K562 (cell line): ENCODE measurements at regions not wholly inside any gene's neighbourhood (a gene's known extent, or its start where the extent isn't known, plus 50 kb on each side); places are given as distances from the start of the nearest gene placed in this dataset.

ENCODE experiments used
- ATAC-seq: fragments of 200-7000 bp; cut with Tn5 transposase; 3 replicates; pipeline ENCODE4 v1.9.1; 2020; ENCODE audit warnings: moderate library complexity
- BruUV-seq: library from RNA; stranded (reverse); fragments of 400-500 nt; replicated peaks from 2 replicates; lab custom pipeline; 2021; lab: Mats Ljungman, UMichigan
- CTCF ChIA-PET: fragments of 300-600 bp; formaldehyde crosslinking; extraction: SDS; loops from one replicate; lab custom pipeline; 2021; ENCODE audit warnings: low intra/inter-chr PET ratio; lab: Yijun Ruan, JAX
- POLR2A ChIA-PET: fragments of 300-600, 350-650 bp; sonication (Branson Sonifier 250); formaldehyde crosslinking; extraction: SDS; loops from one replicate; lab custom pipeline; 2021; ENCODE audit warnings: antibody characterized with exemption, inconsistent platforms; lab: Yijun Ruan, JAX
- DNase-seq, 4 experiments: peaks; one replicate each; pipeline versions ENCODE4 v3.0.0 to v3.0.0-alpha.2; 2011 to 2018; ENCODE audit warnings: low spot score in 3 of 4, mixed read lengths in 3 of 4; ENCODE audit errors: extremely low read depth in 1 of 4
- FAIRE-seq: peaks from 2 replicates; lab custom pipeline; 2011; peaks lifted over from hg19 to GRCh38; lab: Jason Lieb, UNC
- H2AFZ ChIP-seq: 2 replicates; pipeline ENCODE4 v1.6.0; 2011; ENCODE audit warnings: low read depth, low read length, control low read depth, inconsistent platforms
- H3K27ac ChIP-seq: fragments of 200-600 bp; 3 replicates; pipeline ENCODE4 v1.8.0; 2011; ENCODE audit warnings: low read depth, mild to moderate bottlenecking, control low read depth, inconsistent platforms, low read length, moderate library complexity, mixed read lengths; ENCODE audit errors: extremely low read depth
- H3K27me3 ChIP-seq, 2 experiments: fragments of 300-600 bp in 1 of 2; 2 replicates in 1 of 2; 3 replicates in 1 of 2; pipeline versions ENCODE4 v1.6.0 to v1.8.0; 2011; ENCODE audit warnings: inconsistent platforms in 2 of 2, low read length in 2 of 2, mild to moderate bottlenecking in 1 of 2, mixed read lengths in 1 of 2, moderate library complexity in 1 of 2; ENCODE audit not compliant: control insufficient read depth in 2 of 2, insufficient read depth in 2 of 2
- H3K36me3 ChIP-seq: fragments of 300-600 bp; 3 replicates; pipeline ENCODE4 v1.8.0; 2011; ENCODE audit warnings: mild to moderate bottlenecking, low read length, inconsistent platforms; ENCODE audit not compliant: control insufficient read depth, insufficient read depth
- H3K4me1 ChIP-seq, 2 experiments: fragments of 200-600 bp in 1 of 2; replicated peaks in 1 of 2; 2 replicates in 1 of 2; 3 replicates in 1 of 2; pipeline versions ENCODE4 v1.5.1 to v1.8.0; 2011; ENCODE audit warnings: inconsistent platforms in 2 of 2, low read length in 2 of 2, mild to moderate bottlenecking in 1 of 2, mixed read lengths in 1 of 2, moderate library complexity in 1 of 2; ENCODE audit not compliant: control insufficient read depth in 2 of 2, insufficient read depth in 2 of 2
- H3K4me2 ChIP-seq: 2 replicates; pipeline ENCODE4 v1.6.1; 2011; ENCODE audit warnings: low read length, control low read depth, inconsistent platforms, mixed read lengths; ENCODE audit not compliant: insufficient read depth
- H3K4me3 ChIP-seq: fragments of 200-600 bp; sonication (generic), shearing (Covaris generic); 2 replicates; pipeline ENCODE4 v1.5.1; 2016; ENCODE audit warnings: control low read depth, inconsistent platforms
- H3K79me2 ChIP-seq: fragments of 200-600 bp; 3 replicates; pipeline ENCODE4 v1.8.0; 2011; ENCODE audit warnings: low read length, inconsistent platforms; ENCODE audit not compliant: control insufficient read depth, insufficient read depth
- H3K9ac ChIP-seq, 2 experiments: 2 replicates each; pipeline versions ENCODE4 v1.6.0 to v1.6.1; 2011; ENCODE audit warnings: low read depth in 2 of 2, low read length in 2 of 2, control low read depth in 1 of 2, inconsistent platforms in 1 of 2, mild to moderate bottlenecking in 1 of 2, mixed read lengths in 1 of 2; ENCODE audit not compliant: insufficient read depth in 1 of 2
- H3K9me1 ChIP-seq: one replicate; pipeline ENCODE4 v1.6.0; 2011; ENCODE audit warnings: inconsistent platforms, mild to moderate bottlenecking, low read length, moderate library complexity; ENCODE audit not compliant: control insufficient read depth, insufficient read depth
- H3K9me3 ChIP-seq: replicated peaks from 2 replicates; pipeline ENCODE4 v1.5.1; 2011; ENCODE audit warnings: low read depth, low read length, inconsistent platforms; ENCODE audit not compliant: control insufficient read depth, insufficient read depth
- H4K20me1 ChIP-seq: replicated peaks from 2 replicates; pipeline ENCODE4 v1.6.1; 2011; ENCODE audit warnings: low read length, inconsistent platforms, mixed read lengths; ENCODE audit not compliant: control insufficient read depth, insufficient read depth
- CCAR2 ChIP-seq: fragments of 200-400 bp; formaldehyde crosslinking; IDR thresholded peaks from 2 replicates; pipeline ENCODE4 v1.6.1; 2017; ENCODE audit warnings: mild to moderate bottlenecking, low read depth, low read length
- DDX20 ChIP-seq: fragments of 450-650 bp; IDR thresholded peaks from 2 replicates; pipeline ENCODE4 v1.6.1; 2016; ENCODE audit warnings: missing genetic modification characterization, low read depth, mild to moderate bottlenecking, missing compliant biosample characterization, moderate library complexity
- KAT8 ChIP-seq: fragments of 450-650 bp; IDR thresholded peaks from 2 replicates; pipeline ENCODE4 v1.6.1; 2016; ENCODE audit warnings: low read depth, mild to moderate bottlenecking
- MAFK ChIP-seq: IDR thresholded peaks from 2 replicates; pipeline ENCODE4 v1.6.1; 2011; ENCODE audit warnings: low read length, improper control_type of control experiment
- ZBED1 ChIP-seq: IDR thresholded peaks from 2 replicates; pipeline ENCODE4 v1.6.1; 2014
- ZBTB17 ChIP-seq: fragments of 450-650 bp; formaldehyde crosslinking; IDR thresholded peaks from 2 replicates; pipeline ENCODE4 v1.4.0; 2020; ENCODE audit warnings: mild to moderate bottlenecking
- ZNF140 ChIP-seq: fragments of 250-450 bp; sonication (Bioruptor Pico); IDR thresholded peaks from 2 replicates; pipeline ENCODE4 v1.8.0; 2021; ENCODE audit warnings: moderate library complexity, mild to moderate bottlenecking, inconsistent platforms
- ZNF696 ChIP-seq: fragments of 250-450 bp; sonication (Bioruptor Pico); conservative IDR thresholded peaks from 2 replicates; pipeline ENCODE4 v1.4.0; 2020; ENCODE audit warnings: mild to moderate bottlenecking, moderate library complexity
- WGBS: fragments of 100-300 bp; shearing (Covaris generic); methylation state at CpG from one replicate; pipeline ENCODE4 v1.1.6; 2016; ENCODE audit warnings: low coverage, mixed read lengths; ENCODE audit not compliant: insufficient coverage; ENCODE audit errors: missing lambda C conversion rate; 5-methylcytosine and 5-hydroxymethylcytosine counted together
- in situ Hi-C: fragments of 300-500 bp; cut with MboI; formaldehyde crosslinking; loops from 4 replicates; pipeline ENCODE4 v1.15.0; 2018; ENCODE audit warnings: inconsistent platforms, mixed read lengths
- intact Hi-C: fragments of 100-400 bp; cut with micrococcal nuclease; formaldehyde crosslinking; loops from 2 replicates; pipeline ENCODE4 v1.14.2; 2022
- TF ChIP-seq, protein P1 (sequence below): fragments of 250-450 bp; sonication (Bioruptor Pico); IDR thresholded peaks from 2 replicates; pipeline ENCODE4 v1.5.0; 2020; ENCODE audit warnings: mild to moderate bottlenecking, borderline replicate concordance
- TF ChIP-seq, protein P2 (sequence below), 2 experiments: fragments of 200-800 bp in 1 of 2; sonication (Bioruptor generic) in 1 of 2; sonication (generic) in 1 of 2; formaldehyde crosslinking in 1 of 2; IDR thresholded peaks in 1 of 2; conservative IDR thresholded peaks in 1 of 2; 2 replicates each; pipeline versions ENCODE4 v1.5.0 to v1.6.1; 2016 to 2020; ENCODE audit warnings: missing compliant biosample characterization in 1 of 2, missing genetic modification characterization in 1 of 2, missing genetic modification reagents in 1 of 2
- TF ChIP-seq, protein P3 (sequence below): fragments of 450-650 bp; IDR thresholded peaks from 2 replicates; pipeline ENCODE4 v1.6.1; 2016; ENCODE audit warnings: low read depth

GRCh38 chr4:117949621-117950020 lies 84.7 kb upstream of the NDST3 start:
- WGBS = 0% methylated on average over 3 of the region's 3 CpGs
- no peak for FAIRE-seq
- H3K27ac ChIP-seq = no peak overlapping the region
- H3K4me3 ChIP-seq = no peak overlapping the region
- no peak overlapping the region for H3K4me2 ChIP-seq
- H3K4me1 ChIP-seq = no peaks in the 10 kb centered on the region
- in situ Hi-C loops (no loop called here), intact Hi-C loops (no loop called here)
- ATAC-seq = no peak
- ChIA-PET CTCF (no interaction called here), POLR2A (no interaction called here)
- BruUV-seq = no TSS peak
- DNase-seq = no peak
- H3K79me2 ChIP-seq = no peaks in the 10 kb centered on the region
- no peaks in the 10 kb centered on the region for H3K9me3 ChIP-seq
- no peak overlapping the region for H3K9ac ChIP-seq
- H4K20me1 ChIP-seq = no peaks in the 10 kb centered on the region
- no peaks in the 10 kb centered on the region for H3K9me1 ChIP-seq
- H3K27me3 ChIP-seq = no peaks in the 10 kb centered on the region
- H3K36me3 ChIP-seq = no peaks in the 10 kb centered on the region
- no peak overlapping the region for H2AFZ ChIP-seq
- TF ChIP-seq, protein P1, sequence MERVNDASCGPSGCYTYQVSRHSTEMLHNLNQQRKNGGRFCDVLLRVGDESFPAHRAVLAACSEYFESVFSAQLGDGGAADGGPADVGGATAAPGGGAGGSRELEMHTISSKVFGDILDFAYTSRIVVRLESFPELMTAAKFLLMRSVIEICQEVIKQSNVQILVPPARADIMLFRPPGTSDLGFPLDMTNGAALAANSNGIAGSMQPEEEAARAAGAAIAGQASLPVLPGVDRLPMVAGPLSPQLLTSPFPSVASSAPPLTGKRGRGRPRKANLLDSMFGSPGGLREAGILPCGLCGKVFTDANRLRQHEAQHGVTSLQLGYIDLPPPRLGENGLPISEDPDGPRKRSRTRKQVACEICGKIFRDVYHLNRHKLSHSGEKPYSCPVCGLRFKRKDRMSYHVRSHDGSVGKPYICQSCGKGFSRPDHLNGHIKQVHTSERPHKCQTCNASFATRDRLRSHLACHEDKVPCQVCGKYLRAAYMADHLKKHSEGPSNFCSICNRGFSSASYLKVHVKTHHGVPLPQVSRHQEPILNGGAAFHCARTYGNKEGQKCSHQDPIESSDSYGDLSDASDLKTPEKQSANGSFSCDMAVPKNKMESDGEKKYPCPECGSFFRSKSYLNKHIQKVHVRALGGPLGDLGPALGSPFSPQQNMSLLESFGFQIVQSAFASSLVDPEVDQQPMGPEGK (CRISPR knock-in tag) = no peak
- TF ChIP-seq ZNF140 (CRISPR knock-in tag) = no peak
- TF ChIP-seq ZBED1 = no peak
- TF ChIP-seq KAT8 = no peak
- TF ChIP-seq DDX20 (tag) = no peak
- no peak for TF ChIP-seq ZNF696 (CRISPR knock-in tag)
- TF ChIP-seq CCAR2 = no peak
- TF ChIP-seq ZBTB17 (CRISPR knock-in tag) = no peak
- TF ChIP-seq, protein P2, sequence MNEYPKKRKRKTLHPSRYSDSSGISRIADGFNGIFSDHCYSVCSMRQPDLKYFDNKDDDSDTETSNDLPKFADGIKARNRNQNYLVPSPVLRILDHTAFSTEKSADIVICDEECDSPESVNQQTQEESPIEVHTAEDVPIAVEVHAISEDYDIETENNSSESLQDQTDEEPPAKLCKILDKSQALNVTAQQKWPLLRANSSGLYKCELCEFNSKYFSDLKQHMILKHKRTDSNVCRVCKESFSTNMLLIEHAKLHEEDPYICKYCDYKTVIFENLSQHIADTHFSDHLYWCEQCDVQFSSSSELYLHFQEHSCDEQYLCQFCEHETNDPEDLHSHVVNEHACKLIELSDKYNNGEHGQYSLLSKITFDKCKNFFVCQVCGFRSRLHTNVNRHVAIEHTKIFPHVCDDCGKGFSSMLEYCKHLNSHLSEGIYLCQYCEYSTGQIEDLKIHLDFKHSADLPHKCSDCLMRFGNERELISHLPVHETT (CRISPR knock-in tag; conservative IDR thresholded peaks at IDR 0.05 in 1 of 2, IDR thresholded peaks at IDR 0.05 in 1 of 2) = no peak
- TF ChIP-seq, protein P3, sequence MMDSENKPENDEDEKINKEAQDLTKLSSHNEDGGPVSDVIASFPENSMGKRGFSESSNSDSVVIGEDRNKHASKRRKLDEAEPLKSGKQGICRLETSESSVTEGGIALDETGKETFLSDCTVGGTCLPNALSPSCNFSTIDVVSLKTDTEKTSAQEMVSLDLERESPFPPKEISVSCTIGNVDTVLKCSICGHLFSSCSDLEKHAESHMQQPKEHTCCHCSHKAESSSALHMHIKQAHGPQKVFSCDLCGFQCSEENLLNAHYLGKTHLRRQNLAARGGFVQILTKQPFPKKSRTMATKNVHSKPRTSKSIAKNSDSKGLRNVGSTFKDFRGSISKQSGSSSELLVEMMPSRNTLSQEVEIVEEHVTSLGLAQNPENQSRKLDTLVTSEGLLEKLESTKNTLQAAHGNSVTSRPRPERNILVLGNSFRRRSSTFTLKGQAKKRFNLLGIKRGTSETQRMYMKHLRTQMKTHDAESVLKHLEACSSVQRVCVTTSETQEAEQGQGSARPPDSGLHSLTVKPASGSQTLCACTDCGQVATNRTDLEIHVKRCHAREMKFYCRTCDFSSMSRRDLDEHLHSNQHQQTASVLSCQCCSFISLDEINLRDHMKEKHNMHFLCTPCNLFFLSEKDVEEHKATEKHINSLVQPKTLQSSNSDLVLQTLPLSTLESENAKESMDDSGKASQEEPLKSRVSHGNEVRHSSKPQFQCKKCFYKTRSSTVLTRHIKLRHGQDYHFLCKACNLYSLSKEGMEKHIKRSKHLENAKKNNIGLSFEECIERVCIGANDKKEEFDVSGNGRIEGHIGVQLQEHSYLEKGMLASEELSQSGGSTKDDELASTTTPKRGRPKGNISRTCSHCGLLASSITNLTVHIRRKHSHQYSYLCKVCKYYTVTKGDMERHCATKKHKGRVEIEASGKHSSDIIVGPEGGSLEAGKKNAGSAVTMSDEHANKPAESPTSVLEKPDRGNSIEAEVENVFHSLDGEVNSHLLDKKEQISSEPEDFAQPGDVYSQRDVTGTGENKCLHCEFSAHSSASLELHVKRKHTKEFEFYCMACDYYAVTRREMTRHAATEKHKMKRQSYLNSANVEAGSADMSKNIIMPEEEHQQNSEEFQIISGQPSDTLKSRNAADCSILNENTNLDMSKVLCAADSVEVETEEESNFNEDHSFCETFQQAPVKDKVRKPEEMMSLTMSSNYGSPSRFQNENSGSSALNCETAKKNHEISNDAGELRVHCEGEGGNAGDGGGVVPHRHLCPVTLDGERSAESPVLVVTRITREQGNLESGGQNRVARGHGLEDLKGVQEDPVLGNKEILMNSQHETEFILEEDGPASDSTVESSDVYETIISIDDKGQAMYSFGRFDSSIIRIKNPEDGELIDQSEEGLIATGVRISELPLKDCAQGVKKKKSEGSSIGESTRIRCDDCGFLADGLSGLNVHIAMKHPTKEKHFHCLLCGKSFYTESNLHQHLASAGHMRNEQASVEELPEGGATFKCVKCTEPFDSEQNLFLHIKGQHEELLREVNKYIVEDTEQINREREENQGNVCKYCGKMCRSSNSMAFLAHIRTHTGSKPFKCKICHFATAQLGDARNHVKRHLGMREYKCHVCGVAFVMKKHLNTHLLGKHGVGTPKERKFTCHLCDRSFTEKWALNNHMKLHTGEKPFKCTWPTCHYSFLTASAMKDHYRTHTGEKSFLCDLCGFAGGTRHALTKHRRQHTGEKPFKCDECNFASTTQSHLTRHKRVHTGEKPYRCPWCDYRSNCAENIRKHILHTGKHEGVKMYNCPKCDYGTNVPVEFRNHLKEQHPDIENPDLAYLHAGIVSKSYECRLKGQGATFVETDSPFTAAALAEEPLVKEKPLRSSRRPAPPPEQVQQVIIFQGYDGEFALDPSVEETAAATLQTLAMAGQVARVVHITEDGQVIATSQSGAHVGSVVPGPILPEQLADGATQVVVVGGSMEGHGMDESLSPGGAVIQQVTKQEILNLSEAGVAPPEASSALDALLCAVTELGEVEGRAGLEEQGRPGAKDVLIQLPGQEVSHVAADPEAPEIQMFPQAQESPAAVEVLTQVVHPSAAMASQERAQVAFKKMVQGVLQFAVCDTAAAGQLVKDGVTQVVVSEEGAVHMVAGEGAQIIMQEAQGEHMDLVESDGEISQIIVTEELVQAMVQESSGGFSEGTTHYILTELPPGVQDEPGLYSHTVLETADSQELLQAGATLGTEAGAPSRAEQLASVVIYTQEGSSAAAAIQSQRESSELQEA = no peak
- no peak for TF ChIP-seq MAFK
